HG02798 (cell line): ENCODE measurements at regions not wholly inside any gene's neighbourhood (a gene's known extent, or its start where the extent isn't known, plus 50 kb on each side); places are given as distances from the start of the nearest gene placed in this dataset.

Source experiments
- ATAC-seq: cut with Tn5 transposase; IDR thresholded peaks from one replicate; pipeline ENCODE4 v1.9.1; 2021; ENCODE audit warnings: mild to moderate bottlenecking; ENCODE audit not compliant: unreplicated experiment, poor library complexity

GRCh38 chr6:121956782-121957181, 442.7 kb upstream of the HSF2 start:
- no peak for ATAC-seq

GRCh38 chr6:121959501-121959900, 440.0 kb upstream of the HSF2 start:
- ATAC-seq = no peak

- ATAC-seq = no peak
Observed at GRCh38 chr6:121961619-121962125, 437.8 kb upstream of the HSF2 start.

GRCh38 chr6:121963826-121964225, 435.6 kb upstream of the HSF2 start:
- no peak for ATAC-seq

- ATAC-seq = no peak
Observed at GRCh38 chr6:121965739-121966138, 433.7 kb upstream of the HSF2 start.

- ATAC-seq = no peak
Observed at GRCh38 chr6:121967631-121968030, 431.8 kb upstream of the HSF2 start.

GRCh38 chr6:121971931-121972335, 427.5 kb upstream of the HSF2 start:
- no peak for ATAC-seq

- no peak for ATAC-seq
Observed at GRCh38 chr6:121984956-121985355, 414.5 kb upstream of the HSF2 start.

GRCh38 chr6:121993362-121993761, 406.1 kb upstream of the HSF2 start:
- no peak for ATAC-seq

- no peak for ATAC-seq
Observed at GRCh38 chr6:121994919-121995318, 404.5 kb upstream of the HSF2 start.

- no peak for ATAC-seq
Observed at GRCh38 chr6:121998631-121999030, 400.8 kb upstream of the HSF2 start.

- ATAC-seq = no peak
Observed at GRCh38 chr6:121999456-122000065, 399.9 kb upstream of the HSF2 start.

- no peak for ATAC-seq
Observed at GRCh38 chr6:122005661-122006060, 393.8 kb upstream of the HSF2 start.

GRCh38 chr6:122007339-122007738, 392.1 kb upstream of the HSF2 start:
- no peak for ATAC-seq

- no peak for ATAC-seq
Observed at GRCh38 chr6:122008101-122008999, 391.1 kb upstream of the HSF2 start.

- no peak for ATAC-seq
Observed at GRCh38 chr6:122009000-122009350, 390.5 kb upstream of the HSF2 start.

GRCh38 chr6:122012578-122012977, 386.9 kb upstream of the HSF2 start:
- ATAC-seq = no peak

GRCh38 chr6:122014961-122015360, 384.5 kb upstream of the HSF2 start:
- ATAC-seq = no peak

- ATAC-seq = peak; percentile 97
Observed at GRCh38 chr6:122020588-122021264, 378.7 kb upstream of the HSF2 start.

GRCh38 chr6:122025104-122025503, 374.3 kb upstream of the HSF2 start:
- ATAC-seq = no peak
